H9 (cell line): ENCODE measurements at regions not wholly inside any gene's neighbourhood (a gene's known extent, or its start where the extent isn't known, plus 50 kb on each side); places are given as distances from the start of the nearest gene placed in this dataset.

Experiments
- DNase-seq: peaks from one replicate; pipeline ENCODE4 v3.0.0-alpha.2; 2017
- H2AFZ ChIP-seq: one replicate; pipeline ENCODE4 v1.6.1; 2013; ENCODE audit warnings: mild to moderate bottlenecking, low read length, control low read depth, moderate library complexity
- H2AK5ac ChIP-seq: 2 replicates; pipeline ENCODE4 v1.6.1; 2013; ENCODE audit warnings: low read length, control low read depth, mixed read lengths; ENCODE audit not compliant: insufficient read length
- H2BK120ac ChIP-seq: one replicate; pipeline ENCODE4 v1.6.1; 2013; ENCODE audit warnings: low read depth, mild to moderate bottlenecking, low read length, control low read depth, inconsistent platforms; ENCODE audit not compliant: poor library complexity, severe bottlenecking
- H2BK12ac ChIP-seq: 2 replicates; pipeline ENCODE4 v1.6.1; 2013; ENCODE audit warnings: low read length, control low read depth, mixed read lengths, low read depth; ENCODE audit not compliant: insufficient read length
- H2BK15ac ChIP-seq: 2 replicates; pipeline ENCODE4 v1.6.1; 2013; ENCODE audit warnings: low read depth, low read length, control low read depth
- H2BK20ac ChIP-seq: one replicate; pipeline ENCODE4 v1.6.1; 2013; ENCODE audit warnings: low read depth, mild to moderate bottlenecking, low read length, control low read depth, inconsistent platforms; ENCODE audit not compliant: poor library complexity, severe bottlenecking
- H2BK5ac ChIP-seq: 2 replicates; pipeline ENCODE4 v1.6.1; 2013; ENCODE audit warnings: low read length, control low read depth, mixed read lengths; ENCODE audit not compliant: insufficient read length
- H3K14ac ChIP-seq: 2 replicates; pipeline ENCODE4 v1.6.1; 2013; ENCODE audit warnings: low read length, control low read depth; ENCODE audit not compliant: insufficient read depth
- H3K18ac ChIP-seq: 2 replicates; pipeline ENCODE4 v1.6.1; 2013; ENCODE audit warnings: low read depth, mild to moderate bottlenecking, mixed read lengths, low read length, control low read depth; ENCODE audit not compliant: insufficient read length
- H3K23ac ChIP-seq: 2 replicates; pipeline ENCODE4 v1.6.1; 2013; ENCODE audit warnings: low read length, control low read depth, mixed read lengths, low read depth; ENCODE audit not compliant: insufficient read length
- H3K23me2 ChIP-seq: 2 replicates; pipeline ENCODE4 v1.6.1; 2013; ENCODE audit warnings: low read depth, mild to moderate bottlenecking, mixed read lengths, low read length, control low read depth; ENCODE audit not compliant: insufficient read length, poor library complexity, severe bottlenecking
- H3K27ac ChIP-seq: 2 replicates; pipeline ENCODE4 v1.5.1; 2013; ENCODE audit warnings: low read length, control low read depth, mixed read lengths, low read depth; ENCODE audit not compliant: insufficient read length
- H3K27me3 ChIP-seq: 2 replicates; pipeline ENCODE4 v1.6.1; 2013; ENCODE audit warnings: low read length, control low read depth, inconsistent platforms; ENCODE audit not compliant: insufficient read depth
- H3K4ac ChIP-seq: 2 replicates; pipeline ENCODE4 v1.6.1; 2013; ENCODE audit warnings: low read depth, mild to moderate bottlenecking, control low read depth, inconsistent platforms, low read length, moderate library complexity
- H3K4me1 ChIP-seq: 2 replicates; pipeline ENCODE4 v1.6.1; 2013; ENCODE audit warnings: low read length, control low read depth, inconsistent platforms; ENCODE audit not compliant: insufficient read depth
- H3K4me2 ChIP-seq: 2 replicates; pipeline ENCODE4 v1.6.1; 2013; ENCODE audit warnings: low read length, control low read depth, mixed read lengths; ENCODE audit not compliant: insufficient read length, insufficient read depth
- H3K56ac ChIP-seq: 2 replicates; pipeline ENCODE4 v1.6.1; 2013; ENCODE audit warnings: low read depth, mild to moderate bottlenecking, mixed read lengths, low read length, control low read depth; ENCODE audit not compliant: insufficient read length
- H3K79me1 ChIP-seq: 2 replicates; pipeline ENCODE4 v1.6.1; 2013; ENCODE audit warnings: low read depth, mild to moderate bottlenecking, moderate library complexity, low read length, control low read depth, inconsistent platforms; ENCODE audit not compliant: insufficient read depth, poor library complexity, severe bottlenecking
- H3K79me2 ChIP-seq: 2 replicates; pipeline ENCODE4 v1.6.1; 2013; ENCODE audit warnings: low read length, control low read depth, inconsistent platforms; ENCODE audit not compliant: insufficient read depth
- H3K9ac ChIP-seq: 2 replicates; pipeline ENCODE4 v1.6.1; 2013; ENCODE audit warnings: low read length, control low read depth, mixed read lengths; ENCODE audit not compliant: insufficient read length; ENCODE audit errors: extremely low read depth
- H3K9me3 ChIP-seq: one replicate; pipeline ENCODE4 v1.6.1; 2013; ENCODE audit warnings: low read depth, low read length, inconsistent platforms; ENCODE audit not compliant: control insufficient read depth
- H3T11ph ChIP-seq: one replicate; pipeline ENCODE4 v1.6.1; 2013; ENCODE audit warnings: mild to moderate bottlenecking, low read length, control low read depth, inconsistent platforms
- H4K20me1 ChIP-seq: one replicate; pipeline ENCODE4 v1.6.1; 2013; ENCODE audit not compliant: control insufficient read depth, insufficient read length, insufficient read depth
- H4K5ac ChIP-seq: 2 replicates; pipeline ENCODE4 v1.6.1; 2013; ENCODE audit warnings: low read depth, mild to moderate bottlenecking, mixed read lengths, low read length, control low read depth; ENCODE audit not compliant: insufficient read length
- H4K8ac ChIP-seq: replicated peaks from 2 replicates; pipeline ENCODE4 v1.6.1; 2013; ENCODE audit warnings: low read length, control low read depth, mixed read lengths, low read depth; ENCODE audit not compliant: insufficient read length
- H4K91ac ChIP-seq: 2 replicates; pipeline ENCODE4 v1.6.1; 2013; ENCODE audit warnings: low read depth, mild to moderate bottlenecking, moderate library complexity, mixed read lengths, low read length, control low read depth; ENCODE audit not compliant: insufficient read length
- H3K27ac Mint-ChIP-seq, 3 experiments: 2 replicates in 2 of 3; 3 replicates in 1 of 3; pipeline ENCODE4 v1.8.0; 2020 to 2021; ENCODE audit warnings: mixed read lengths in 3 of 3, mild to moderate bottlenecking in 1 of 3, moderate library complexity in 1 of 3
- H3K27me3 Mint-ChIP-seq: 2 replicates; pipeline ENCODE4 v1.8.0; 2021; ENCODE audit warnings: low read depth, mild to moderate bottlenecking, moderate library complexity, mixed read lengths
- H3K36me3 Mint-ChIP-seq, 3 experiments: 2 replicates in 2 of 3; 3 replicates in 1 of 3; pipeline ENCODE4 v1.8.0; 2020 to 2021; ENCODE audit warnings: low read depth in 3 of 3, mixed read lengths in 3 of 3; ENCODE audit not compliant: insufficient read depth in 1 of 3
- H3K4me1 Mint-ChIP-seq, 2 experiments: 2 replicates each; pipeline ENCODE4 v1.8.0; 2020; ENCODE audit warnings: mixed read lengths in 2 of 2
- H3K4me3 Mint-ChIP-seq, 2 experiments: 2 replicates in 1 of 2; 3 replicates in 1 of 2; pipeline ENCODE4 v1.8.0; 2020 to 2021; ENCODE audit warnings: mild to moderate bottlenecking in 2 of 2, mixed read lengths in 2 of 2, moderate library complexity in 1 of 2
- H3K9me3 Mint-ChIP-seq, 2 experiments: 2 replicates in 1 of 2; 3 replicates in 1 of 2; pipeline ENCODE4 v1.8.0; 2020; ENCODE audit warnings: mild to moderate bottlenecking in 2 of 2, mixed read lengths in 2 of 2, moderate library complexity in 1 of 2
- CTCF ChIP-seq: fragments of 200-600 bp; sonication (generic); conservative IDR thresholded peaks from 3 replicates; pipeline ENCODE4 v1.8.0; 2021; ENCODE audit warnings: antibody characterized with exemption, mild to moderate bottlenecking
- WGBS: extraction: QIAGEN DNeasy Blood & Tissue Kit; methylation state at CpG from one replicate; pipeline ENCODE4 v1.1.7; 2013; ENCODE audit warnings: missing lambda C conversion rate, low lambda C conversion rate, mixed read lengths; ENCODE audit not compliant: insufficient read length; ENCODE audit errors: extremely low coverage; 5-methylcytosine and 5-hydroxymethylcytosine counted together

- no peak overlapping the region for H4K91ac ChIP-seq
- no peak overlapping the region for H2BK15ac ChIP-seq
- no peak overlapping the region for H2BK5ac ChIP-seq
- H3K23ac ChIP-seq: no peak overlapping the region
- TF ChIP-seq CTCF: no peak
- WGBS: no CpG with 5 or more reads among the region's 2 CpGs
- H3K27ac ChIP-seq: no peak overlapping the region
- Mint-ChIP-seq H3K4me1 (peaks cover 18 to 19% of the 10 kb centered on the region in 2 experiments), H3K4me3 (no peak overlapping the region), H3K27me3 (no peaks in the 10 kb centered on the region), H3K36me3 (no peaks in the 10 kb centered on the region), H3K27ac (no peak overlapping the region; a peak in 1 of 7 replicates), H3K9me3 (peaks cover 0 to 2% of the 10 kb centered on the region in 2 experiments; a peak in 1 of 5 replicates)
- H3K14ac ChIP-seq: no peak overlapping the region
- H3K79me1 ChIP-seq: no peaks in the 10 kb centered on the region
- H3K23me2 ChIP-seq: no peaks in the 10 kb centered on the region
- no peaks in the 10 kb centered on the region for H3K79me2 ChIP-seq
- H3K4me1 ChIP-seq: no peaks in the 10 kb centered on the region
- no peak overlapping the region for H2AFZ ChIP-seq
- H3K18ac ChIP-seq: no peak overlapping the region
- no peaks in the 10 kb centered on the region for H3K27me3 ChIP-seq
- no peak overlapping the region for H3K9ac ChIP-seq
- no peak overlapping the region for H3K4me2 ChIP-seq
- no peak overlapping the region for H3K56ac ChIP-seq
- no peak overlapping the region for H2AK5ac ChIP-seq
- H2BK20ac ChIP-seq: no peak overlapping the region
- no peaks in the 10 kb centered on the region for H4K20me1 ChIP-seq
- H3T11ph ChIP-seq: no peak overlapping the region
- H2BK120ac ChIP-seq: no peak overlapping the region
- H3K4ac ChIP-seq: no peak overlapping the region
- H4K8ac ChIP-seq: no peak overlapping the region
- no peak overlapping the region for H2BK12ac ChIP-seq
- H3K9me3 ChIP-seq: no peaks in the 10 kb centered on the region
- DNase-seq: no peak
- H4K5ac ChIP-seq: no peak overlapping the region
Measured at GRCh38 chr6:81564470-81565068, 187.9 kb downstream of the TENT5A start.
